Osteoblast (primary cell): ENCODE measurements at regions not wholly inside any gene's neighbourhood (a gene's known extent, or its start where the extent isn't known, plus 50 kb on each side); places are given as distances from the start of the nearest gene placed in this dataset.

Experiments
- DNase-seq: peaks from one replicate; pipeline ENCODE4 v3.0.0; 2011; ENCODE audit warnings: low spot score, mixed read lengths; ENCODE audit not compliant: insufficient read length; ENCODE audit errors: missing footprints
- H2AFZ ChIP-seq: 2 replicates; pipeline ENCODE4 v1.6.0; 2011; ENCODE audit warnings: mild to moderate bottlenecking, low read length
- H3K27ac ChIP-seq: 2 replicates; pipeline ENCODE4 v1.5.1; 2011; ENCODE audit warnings: mild to moderate bottlenecking, low read depth, low read length, moderate library complexity
- H3K27me3 ChIP-seq: 2 replicates; pipeline ENCODE4 v1.6.0; 2012; ENCODE audit warnings: mild to moderate bottlenecking, control low read depth, inconsistent platforms, low read length, moderate library complexity; ENCODE audit not compliant: insufficient read depth
- H3K36me3 ChIP-seq: 2 replicates; pipeline ENCODE4 v1.5.1; 2011; ENCODE audit warnings: mild to moderate bottlenecking, low read length, control low read depth, moderate library complexity; ENCODE audit not compliant: insufficient read depth
- H3K4me1 ChIP-seq: 2 replicates; pipeline ENCODE4 v1.5.1; 2011; ENCODE audit warnings: mild to moderate bottlenecking, low read length, control low read depth, moderate library complexity; ENCODE audit not compliant: insufficient read depth
- H3K4me2 ChIP-seq: 2 replicates; pipeline ENCODE4 v1.6.0; 2011; ENCODE audit warnings: mild to moderate bottlenecking, low read length; ENCODE audit not compliant: insufficient read depth
- H3K4me3 ChIP-seq: fragments of 200-600 bp; sonication (generic); 3 replicates; pipeline ENCODE4 v1.5.1; 2012; ENCODE audit warnings: mild to moderate bottlenecking, low read length, inconsistent platforms; ENCODE audit not compliant: insufficient read depth
- H3K79me2 ChIP-seq: 2 replicates; pipeline ENCODE4 v1.6.0; 2012; ENCODE audit warnings: mild to moderate bottlenecking, low read length, control low read depth, inconsistent platforms; ENCODE audit not compliant: insufficient read depth
- H3K9me3 ChIP-seq: 2 replicates; pipeline ENCODE4 v1.5.1; 2011; ENCODE audit warnings: low read depth, low read length, control low read depth
- H4K20me1 ChIP-seq: 2 replicates; pipeline ENCODE4 v1.6.0; 2012; ENCODE audit warnings: mild to moderate bottlenecking, low read length, control low read depth; ENCODE audit not compliant: insufficient read depth
- CTCF ChIP-seq: IDR thresholded peaks from 2 replicates; pipeline ENCODE4 v1.5.1; 2011; ENCODE audit warnings: mild to moderate bottlenecking, low read depth, low read length, moderate library complexity; ENCODE audit errors: extremely low read depth

- Histone ChIP-seq H2AFZ (no peak overlapping the region), H3K27ac (no peak overlapping the region), H3K4me2 (no peak overlapping the region), H3K4me1 (no peaks in the 10 kb centered on the region), H3K36me3 (no peaks in the 10 kb centered on the region), H3K27me3 (peaks cover 18% of the 10 kb centered on the region), H3K9me3 (peaks cover 2% of the 10 kb centered on the region), H3K4me3 (no peak overlapping the region), H4K20me1 (no peaks in the 10 kb centered on the region), H3K79me2 (no peaks in the 10 kb centered on the region)
- no peak for TF ChIP-seq CTCF
- DNase-seq: no peak
Observed at GRCh38 chr9:38198140-38198539, 129.1 kb upstream of the SHB start.

- H3K36me3 ChIP-seq: no peaks in the 10 kb centered on the region
- no peak for TF ChIP-seq CTCF
- no peak for DNase-seq
Observed at GRCh38 chr9:38196714-38197113, 127.7 kb upstream of the SHB start.

GRCh38 chr9:38195737-38196161, 126.7 kb upstream of the SHB start:
- Histone ChIP-seq H3K9me3 (no peaks in the 10 kb centered on the region), H3K27ac (no peak overlapping the region), H3K79me2 (no peaks in the 10 kb centered on the region), H2AFZ (no peak overlapping the region), H3K4me2 (no peak overlapping the region), H3K4me3 (no peak overlapping the region), H3K36me3 (no peaks in the 10 kb centered on the region), H3K4me1 (no peaks in the 10 kb centered on the region), H3K27me3 (peaks cover 15% of the 10 kb centered on the region), H4K20me1 (no peaks in the 10 kb centered on the region)
- DNase-seq: no peak
- no peak for TF ChIP-seq CTCF

More at GRCh38 chr9:38196714-38197113, 127.7 kb upstream of the SHB start:
- Histone ChIP-seq H3K79me2 (no peaks in the 10 kb centered on the region), H3K9me3 (peaks cover 2% of the 10 kb centered on the region), H3K4me1 (no peaks in the 10 kb centered on the region), H2AFZ (no peak overlapping the region), H3K27me3 (peaks cover 19% of the 10 kb centered on the region), H3K27ac (no peak overlapping the region), H4K20me1 (no peaks in the 10 kb centered on the region), H3K4me2 (no peak overlapping the region), H3K4me3 (no peak overlapping the region)

GRCh38 chr9:38194870-38195269, 125.8 kb upstream of the SHB start:
- no peaks in the 10 kb centered on the region for H4K20me1 ChIP-seq
- H2AFZ ChIP-seq: no peak overlapping the region
- TF ChIP-seq CTCF: no peak
- H3K27me3 ChIP-seq: peaks cover 11% of the 10 kb centered on the region
- H3K4me2 ChIP-seq: no peak overlapping the region
- H3K9me3 ChIP-seq: no peaks in the 10 kb centered on the region
- no peak for DNase-seq
- H3K4me3 ChIP-seq: no peak overlapping the region
- no peaks in the 10 kb centered on the region for H3K4me1 ChIP-seq
- H3K27ac ChIP-seq: no peak overlapping the region
- no peaks in the 10 kb centered on the region for H3K36me3 ChIP-seq
- no peaks in the 10 kb centered on the region for H3K79me2 ChIP-seq
